DMS 273 (cell line): ENCODE measurements at regions not wholly inside any gene's neighbourhood (a gene's known extent, or its start where the extent isn't known, plus 50 kb on each side); places are given as distances from the start of the nearest gene placed in this dataset.

Experiments used
- DNase-seq: peaks from one replicate; lab custom pipeline; 2025; ENCODE audit not compliant: unreplicated experiment; lab: John Stamatoyannopoulos, UW

DNA sequence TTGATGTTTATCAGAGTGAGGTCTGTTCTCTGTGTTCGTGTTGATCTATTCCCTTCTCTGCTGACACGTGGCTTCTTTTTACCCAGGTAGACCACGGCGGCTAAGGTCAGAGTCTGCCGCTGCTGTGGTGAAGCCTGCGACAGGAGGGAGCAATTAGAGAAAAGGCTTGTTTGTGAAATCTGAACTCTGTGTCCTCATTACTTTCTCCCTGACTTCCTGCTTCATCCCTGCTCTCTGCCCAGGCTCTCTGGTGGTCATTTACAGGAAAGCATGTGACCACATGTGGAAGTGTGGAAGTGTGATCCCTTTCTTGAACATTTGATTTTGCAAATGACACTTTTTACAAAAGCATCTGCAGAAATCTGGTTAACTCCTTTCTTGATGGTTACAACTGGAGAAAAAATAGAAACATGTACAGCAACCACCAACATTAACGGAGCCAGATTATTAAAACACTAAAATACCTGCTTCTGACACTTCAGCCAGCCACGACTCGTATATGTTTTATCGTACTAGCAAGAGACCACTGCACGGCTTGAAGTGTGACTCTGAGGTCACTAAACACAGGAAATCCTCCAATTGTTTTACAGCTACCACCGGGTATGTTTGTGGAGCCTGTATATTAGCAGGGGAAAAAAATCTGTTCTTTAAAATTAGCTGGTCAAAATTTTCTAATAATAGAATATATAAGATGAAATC is 388.6 kb upstream of the TMPO start:
- no peak for DNase-seq

- DNase-seq: no peak
These were observed 388.1 kb upstream of the TMPO start for GRCh38 chr12:98127336-98127679.

GRCh38 chr12:98127854-98128253 is 387.5 kb upstream of the TMPO start:
- DNase-seq: no peak

DNA sequence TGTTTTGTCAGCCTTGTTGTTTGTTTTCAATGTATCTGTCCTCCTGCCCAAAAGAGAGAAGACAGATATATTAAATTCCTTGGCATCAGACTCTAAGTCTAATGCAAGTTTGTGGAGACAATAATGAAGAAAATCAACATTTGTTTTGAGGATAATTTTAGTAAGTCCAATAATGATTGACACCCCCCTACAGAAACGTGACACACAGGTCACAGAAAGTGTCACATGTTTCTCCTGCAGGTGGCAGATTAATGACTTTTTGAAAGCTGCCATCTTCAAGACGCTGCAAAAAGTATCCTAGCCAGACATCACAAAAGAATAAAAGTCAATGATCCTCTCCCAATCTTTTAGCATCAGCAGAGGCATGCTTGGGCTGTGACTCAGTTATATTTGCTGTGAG is 378.8 kb upstream of the TMPO start:
- no peak for DNase-seq

DNA sequence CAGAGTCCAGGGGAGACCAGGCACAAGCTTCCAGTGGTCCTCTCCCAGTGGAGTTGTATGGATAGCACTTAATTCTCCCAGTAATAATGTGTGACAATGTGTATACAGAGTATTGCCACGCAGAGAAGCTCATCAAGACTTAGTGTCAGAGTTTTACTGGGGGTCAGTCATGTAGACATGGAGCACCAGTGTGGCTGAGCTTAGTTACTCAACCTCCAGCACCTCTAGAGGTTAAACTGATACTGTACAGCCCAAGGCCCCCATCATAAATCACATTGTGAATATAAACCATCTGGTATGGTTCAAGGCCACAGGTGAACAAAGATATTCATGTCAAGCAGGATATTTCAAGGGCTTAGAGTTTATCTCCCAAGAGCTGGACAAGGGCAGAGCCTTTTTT is 378.1 kb upstream of the TMPO start:
- DNase-seq: peak; percentile 6

GRCh38 chr12:98144953-98145352 is 370.4 kb upstream of the TMPO start:
- no peak for DNase-seq

DNA sequence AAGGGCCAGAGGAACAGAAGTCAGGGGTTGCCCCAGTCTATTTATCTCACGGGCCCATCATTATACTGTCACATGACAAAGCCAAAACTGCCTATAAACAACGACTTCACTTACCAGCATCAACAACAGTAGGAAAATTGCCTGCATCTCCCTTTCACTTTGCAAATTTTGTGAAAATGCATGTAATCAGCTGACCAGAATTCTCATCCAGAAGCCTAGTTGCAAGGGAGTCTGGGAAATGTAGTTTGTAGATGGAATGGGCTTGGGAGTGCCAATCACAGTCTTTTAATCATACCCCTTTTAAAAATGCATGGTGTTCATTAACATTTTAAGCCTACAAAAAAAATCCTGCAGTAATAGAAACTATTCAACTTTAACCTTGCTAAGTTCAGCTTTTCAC is 369.3 kb upstream of the TMPO start:
- DNase-seq: no peak

- DNase-seq: no peak
These were observed 368.9 kb upstream of the TMPO start for GRCh38 chr12:98146487-98146886.

- no peak for DNase-seq
These were observed 366.1 kb upstream of the TMPO start for GRCh38 chr12:98149270-98149669.

- DNase-seq: no peak
These were observed 365.6 kb upstream of the TMPO start for GRCh38 chr12:98149691-98150210.

DNA sequence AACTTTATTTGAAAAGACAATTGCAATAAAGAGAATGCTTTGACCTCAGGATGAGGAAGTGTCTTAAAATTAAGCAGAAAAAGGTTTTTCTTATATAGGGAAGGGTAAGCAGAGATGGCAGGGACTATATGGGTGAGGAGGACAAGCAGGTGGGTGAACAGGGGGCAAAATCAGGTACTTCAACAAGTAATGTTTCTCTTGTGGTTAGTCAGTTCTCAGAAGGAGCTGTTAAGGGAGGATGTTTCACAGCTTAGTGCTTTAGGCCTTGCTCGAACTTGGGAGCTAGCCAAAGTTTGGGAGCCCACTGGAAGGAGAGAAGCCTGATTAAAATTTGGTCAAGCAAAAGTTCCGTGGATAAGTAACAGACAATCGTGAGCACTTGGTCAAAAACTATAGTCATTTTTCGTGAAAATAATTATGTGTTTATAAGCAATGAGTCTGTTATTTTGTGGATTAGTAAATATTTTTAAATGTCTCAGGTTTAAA is 364.2 kb upstream of the TMPO start:
- no peak for DNase-seq

- DNase-seq: no peak
These were observed 363.4 kb upstream of the TMPO start for GRCh38 chr12:98151984-98152383.

- DNase-seq: peak; percentile 57
These were observed 360.5 kb upstream of the TMPO start for GRCh38 chr12:98154850-98155249.

DNA sequence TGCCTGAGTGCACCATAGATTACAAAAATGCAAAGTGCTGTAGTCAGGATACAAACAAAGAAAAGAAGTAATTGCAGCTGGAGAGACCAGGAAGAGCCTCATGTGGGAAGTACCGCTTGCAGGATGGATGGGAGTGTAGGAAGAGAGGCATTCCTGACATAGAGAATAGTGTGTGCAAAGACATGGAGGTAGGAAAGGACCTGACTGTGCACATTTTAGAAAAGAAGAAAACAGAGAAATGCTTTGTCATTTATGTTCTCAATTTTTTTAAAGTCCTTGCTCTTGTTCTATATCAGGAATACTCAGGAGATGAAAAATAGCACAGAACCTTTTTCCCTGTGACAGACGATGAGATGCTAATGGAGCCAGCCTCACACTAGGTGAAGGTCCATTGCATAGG is 358.7 kb upstream of the TMPO start:
- DNase-seq: no peak

DNA sequence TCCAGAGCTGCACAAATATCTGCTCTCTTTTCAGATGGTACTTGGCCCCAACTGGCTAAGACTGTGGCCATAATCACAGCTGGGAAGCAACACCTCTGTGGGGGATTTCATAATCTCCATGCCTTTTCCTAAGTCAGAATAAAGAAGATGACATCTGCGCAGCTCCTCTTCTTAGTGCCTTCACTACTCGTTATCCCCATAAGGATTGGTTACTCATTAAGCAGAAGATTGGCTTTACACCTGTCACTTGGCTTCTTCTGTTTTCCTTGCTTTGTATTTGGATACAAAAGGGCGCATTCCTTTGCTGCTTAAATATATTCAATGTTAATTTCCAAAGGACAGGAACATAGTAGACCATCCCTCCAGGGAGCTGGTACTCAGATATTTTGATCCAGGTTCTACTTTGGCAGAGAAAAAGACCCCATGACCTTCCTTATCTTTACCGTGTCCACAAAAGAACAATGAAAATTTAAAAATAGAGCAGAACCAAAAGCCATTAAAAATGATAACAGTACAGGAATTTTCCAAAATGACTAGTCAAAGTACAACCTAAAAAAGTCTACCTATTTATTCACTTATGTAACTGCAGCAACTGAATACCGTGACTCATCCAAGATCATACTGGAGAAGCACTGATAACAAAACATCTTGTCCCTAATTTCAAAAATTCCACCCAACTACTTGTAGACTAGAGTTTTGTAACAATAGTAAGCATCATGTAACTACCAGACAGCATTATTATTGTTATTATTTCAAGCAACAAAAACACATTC is 352.3 kb upstream of the TMPO start:
- no peak for DNase-seq

GRCh38 chr12:98172304-98172703 is 343.1 kb upstream of the TMPO start:
- no peak for DNase-seq

GRCh38 chr12:98172801-98173200 is 342.6 kb upstream of the TMPO start:
- DNase-seq: no peak

GRCh38 chr12:98173773-98174427 is 341.5 kb upstream of the TMPO start:
- DNase-seq: no peak

DNA sequence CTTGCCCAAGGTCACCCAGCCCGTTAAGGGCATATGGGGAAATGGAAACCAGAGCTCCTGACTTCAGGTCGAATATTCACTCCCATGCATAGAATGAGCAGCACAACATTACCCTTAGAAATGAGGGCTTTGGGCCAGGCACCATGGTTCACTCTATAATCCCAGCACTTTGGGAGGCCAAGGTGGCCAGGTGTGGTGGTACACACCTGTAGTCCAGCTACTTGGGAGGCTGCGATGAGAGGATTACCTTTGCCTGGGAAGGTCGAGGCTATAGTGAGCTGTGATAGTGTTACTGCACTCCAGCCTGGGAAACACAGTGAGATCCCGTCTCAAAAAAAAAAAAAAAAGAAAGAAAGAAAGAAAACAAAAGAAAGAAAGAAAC is 341.0 kb upstream of the TMPO start:
- no peak for DNase-seq

DNA sequence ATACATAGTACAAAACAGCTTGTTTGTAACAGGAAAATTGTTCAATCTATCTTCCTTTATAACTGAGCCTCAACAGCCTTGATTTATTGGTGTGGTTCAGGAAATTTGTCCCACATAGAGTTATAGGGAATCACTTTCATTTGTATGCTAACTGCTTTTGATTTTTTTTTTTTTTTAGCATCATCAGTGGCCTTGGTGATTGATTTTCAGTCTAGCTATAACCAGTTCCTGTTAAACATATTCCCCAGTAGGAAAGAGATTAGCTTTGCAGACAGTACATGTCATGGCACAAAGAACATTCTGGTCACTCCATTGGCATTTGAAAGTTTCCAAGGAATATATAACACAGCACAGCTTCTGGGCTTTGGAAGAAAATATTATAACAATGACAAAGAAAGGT is 337.3 kb upstream of the TMPO start:
- no peak for DNase-seq

- DNase-seq: no peak
These were observed 336.2 kb upstream of the TMPO start for GRCh38 chr12:98179151-98179550.

DNA sequence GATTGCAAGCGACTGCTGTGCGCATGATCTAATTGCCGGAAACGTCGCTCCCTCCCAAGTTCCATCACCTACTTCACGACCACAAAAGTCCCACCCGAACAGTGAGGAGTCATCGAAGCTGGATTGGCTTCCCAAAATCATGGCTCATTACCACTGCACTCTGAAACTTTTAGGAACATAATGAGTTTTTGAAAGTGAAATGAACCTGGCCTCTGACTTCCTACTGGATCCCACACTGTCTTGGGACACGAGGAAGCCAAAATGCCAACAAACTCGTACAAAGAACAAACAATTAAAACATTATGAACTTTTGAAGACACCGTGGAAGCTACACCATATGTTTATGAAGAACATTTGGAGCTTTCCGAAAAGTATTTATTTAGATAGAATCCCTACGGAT is 334.8 kb upstream of the TMPO start:
- no peak for DNase-seq
